GM12878 (cell line): ENCODE measurements at regions not wholly inside any gene's neighbourhood (a gene's known extent, or its start where the extent isn't known, plus 50 kb on each side); places are given as distances from the start of the nearest gene placed in this dataset.

Experiments used
- ATAC-seq: fragments of 200-7000 bp; cut with Tn5 transposase; 3 replicates; pipeline ENCODE4 v1.9.1; 2020; ENCODE audit warnings: mild to moderate bottlenecking, moderate library complexity
- BruUV-seq: library from RNA; stranded (reverse); fragments of 400-500 nt; replicated peaks from 2 replicates; lab custom pipeline; 2021; lab: Mats Ljungman, UMichigan
- CTCF ChIA-PET: fragments of 300-600 bp; sonication (Branson Sonifier 250); formaldehyde crosslinking; extraction: SDS; loops from one replicate; lab custom pipeline; 2021; ENCODE audit warnings: inconsistent platforms; lab: Yijun Ruan, JAX
- POLR2A ChIA-PET: fragments of 350-600 bp; formaldehyde crosslinking; extraction: SDS; loops from one replicate; lab custom pipeline; 2021; ENCODE audit warnings: inconsistent platforms; lab: Charles Lee
- RAD21 ChIA-PET: fragments of 300-600 bp; sonication (Branson Sonifier 250); formaldehyde crosslinking; loops from one replicate; lab custom pipeline; 2023; ENCODE audit warnings: antibody characterized with exemption; ENCODE audit not compliant: unreplicated experiment; lab: Charles Lee
- SMC1A ChIA-PET: fragments of 300-600 bp; sonication (Branson Sonifier 250); formaldehyde crosslinking; loops from one replicate; lab custom pipeline; 2023; ENCODE audit not compliant: unreplicated experiment, uncharacterized antibody; lab: Charles Lee
- DNase-seq: peaks from one replicate; pipeline ENCODE4 v3.0.0-alpha.2; 2011; ENCODE audit warnings: low read depth, low spot score
- FAIRE-seq: peaks from 3 replicates; lab custom pipeline; 2011; peaks lifted over from hg19 to GRCh38; lab: Jason Lieb, UNC
- H2AFZ ChIP-seq: 2 replicates; pipeline ENCODE4 v1.6.0; 2011; ENCODE audit warnings: low read depth, low read length, control low read depth; ENCODE audit not compliant: control insufficient read depth
- H3K27ac ChIP-seq: 2 replicates; pipeline ENCODE4 v1.5.1; 2011; ENCODE audit warnings: control low read depth; ENCODE audit not compliant: control insufficient read depth, insufficient read depth
- H3K27me3 ChIP-seq, 2 experiments: replicated peaks in 1 of 2; 2 replicates each; pipeline versions ENCODE4 v1.6.0 to v1.6.1; 2011; ENCODE audit warnings: low read length in 1 of 2; ENCODE audit not compliant: control insufficient read depth in 2 of 2, insufficient read depth in 2 of 2
- H3K36me3 ChIP-seq, 2 experiments: 2 replicates each; pipeline ENCODE4 v1.5.1; 2011; ENCODE audit warnings: low read length in 1 of 2; ENCODE audit not compliant: control insufficient read depth in 2 of 2, insufficient read depth in 2 of 2
- H3K4me1 ChIP-seq: 2 replicates; pipeline ENCODE4 v1.6.1; 2011; ENCODE audit warnings: mild to moderate bottlenecking, low read length, moderate library complexity, mixed read lengths; ENCODE audit not compliant: control insufficient read depth, insufficient read depth
- H3K4me2 ChIP-seq: 2 replicates; pipeline ENCODE4 v1.6.0; 2011; ENCODE audit warnings: control low read depth; ENCODE audit not compliant: control insufficient read depth, insufficient read depth
- H3K4me3 ChIP-seq: fragments of 200-600 bp; sonication (generic); 2 replicates; pipeline ENCODE4 v1.5.1; 2016
- H3K79me2 ChIP-seq: 2 replicates; pipeline ENCODE4 v1.6.0; 2011; ENCODE audit warnings: low read length; ENCODE audit not compliant: control insufficient read depth, insufficient read depth
- H3K9ac ChIP-seq: 2 replicates; pipeline ENCODE4 v1.8.0; 2011; ENCODE audit warnings: low read length, control low read depth, mixed read lengths; ENCODE audit not compliant: control insufficient read depth, insufficient read depth
- H3K9me3 ChIP-seq: replicated peaks from 3 replicates; pipeline ENCODE4 v1.5.1; 2011; ENCODE audit warnings: mild to moderate bottlenecking, low read length; ENCODE audit not compliant: control insufficient read depth, insufficient read depth
- H4K20me1 ChIP-seq: 2 replicates; pipeline ENCODE4 v1.6.0; 2011; ENCODE audit not compliant: control insufficient read depth, insufficient read depth
- CTCF ChIP-seq, 3 experiments: IDR thresholded peaks in 2 of 3; conservative IDR thresholded peaks in 1 of 3; 2 replicates each; pipeline ENCODE4 v1.5.1; 2011; ENCODE audit warnings: low read depth in 3 of 3, low read length in 3 of 3, mild to moderate bottlenecking in 3 of 3, control low read depth in 2 of 3, moderate library complexity in 2 of 3, inconsistent platforms in 1 of 3, mixed read lengths in 1 of 3; ENCODE audit not compliant: control insufficient read depth in 2 of 3, insufficient read depth in 1 of 3; ENCODE audit errors: extremely low read depth in 1 of 3
- HDGF ChIP-seq: fragments of 450-650 bp; IDR thresholded peaks from 2 replicates; pipeline ENCODE4 v1.6.1; 2016; ENCODE audit warnings: antibody characterized with exemption
- ZNF217 ChIP-seq: fragments of 450-650 bp; IDR thresholded peaks from 2 replicates; pipeline ENCODE4 v1.6.1; 2017; ENCODE audit warnings: antibody characterized with exemption, mild to moderate bottlenecking
- ZNF622 ChIP-seq: fragments of 450-650 bp; IDR thresholded peaks from 2 replicates; pipeline ENCODE4 v1.6.1; 2017; ENCODE audit warnings: mild to moderate bottlenecking, inconsistent platforms
- WGBS: methylation state at CpG from one replicate; pipeline ENCODE4 v1.1.6; 2016; ENCODE audit warnings: low lambda C conversion rate; ENCODE audit not compliant: insufficient replicate concordance, insufficient coverage; ENCODE audit errors: missing lambda C conversion rate; 5-methylcytosine and 5-hydroxymethylcytosine counted together
- in situ Hi-C: fragments of 300-500 bp; cut with MboI; formaldehyde crosslinking; loops from 9 replicates; pipeline ENCODE4 v1.14.3; 2018; ENCODE audit warnings: mixed read lengths
- intact Hi-C: fragments of 100-400 bp; cut with micrococcal nuclease; formaldehyde crosslinking; loops from one replicate; pipeline ENCODE4 v1.14.2; 2022; ENCODE audit not compliant: unreplicated experiment

- no peak for TF ChIP-seq CTCF (IDR thresholded peaks at IDR 0.05 in 2 of 3, conservative IDR thresholded peaks at IDR 0.05 in 1 of 3; ENCODE audit: control insufficient read depth in 2 of 3, extremely low read depth in 1 of 3, insufficient read depth in 1 of 3, low read depth in 3 of 3, low read length in 3 of 3)
- TF ChIP-seq HDGF, result no peak
- TF ChIP-seq ZNF217, result no peak
- TF ChIP-seq, all 136 proteins: peak for 0
These were observed 478.9 kb upstream of the LMO3 start (continued) for GRCh38 chr12:17084831-17085230.

GRCh38 chr12:17079251-17079909 is 473.4 kb upstream of the LMO3 start:
- Histone ChIP-seq H3K9me3 (no peaks in the 10 kb centered on the region), H4K20me1 (no peaks in the 10 kb centered on the region), H3K79me2 (no peaks in the 10 kb centered on the region), H3K4me3 (no peak overlapping the region), H2AFZ (no peak overlapping the region), H3K27ac (no peak overlapping the region), H3K27me3 (no peaks in the 10 kb centered on the region), H3K4me2 (no peak overlapping the region), H3K36me3 (no peaks in the 10 kb centered on the region), H3K4me1 (no peaks in the 10 kb centered on the region), H3K9ac (no peak overlapping the region)
- BruUV-seq, result no TSS peak
- DNase-seq (no peak), ATAC-seq (no peak), FAIRE-seq (no peak)
- CTCF ChIA-PET, result interaction anchor here (0.7 to 1.4 kb wide), 3 partner anchors 8 to 562 kb away, joined by 3 to 4 read pairs (median 3); no protein-coding TSS in a partner anchor
- intact Hi-C loops, result no loop called here
- POLR2A ChIA-PET, result no interaction called here
- RAD21 ChIA-PET, result interaction anchor here (0.7 kb wide), 1 partner anchor 290 kb away, joined by 3 read pairs; no protein-coding TSS in a partner anchor
- WGBS, result 54% methylated on average over 4 of the region's 4 CpGs
- in situ Hi-C loops, result no loop called here
- SMC1A ChIA-PET, result interaction anchor here (0.6 to 1.4 kb wide), 3 partner anchors 8 to 123 kb away, joined by 3 to 5 read pairs (median 4); no protein-coding TSS in a partner anchor
- no peak for TF ChIP-seq ZNF622
